CD4-positive, alpha-beta T cell treated with Interleukin-4 for 4 hours (primary cell): ENCODE measurements at regions not wholly inside any gene's neighbourhood (a gene's known extent, or its start where the extent isn't known, plus 50 kb on each side); places are given as distances from the start of the nearest gene placed in this dataset.

Experiments used
- DNase-seq: peaks from one replicate; pipeline ENCODE4 v3.0.0-alpha.2; 2020

DNA sequence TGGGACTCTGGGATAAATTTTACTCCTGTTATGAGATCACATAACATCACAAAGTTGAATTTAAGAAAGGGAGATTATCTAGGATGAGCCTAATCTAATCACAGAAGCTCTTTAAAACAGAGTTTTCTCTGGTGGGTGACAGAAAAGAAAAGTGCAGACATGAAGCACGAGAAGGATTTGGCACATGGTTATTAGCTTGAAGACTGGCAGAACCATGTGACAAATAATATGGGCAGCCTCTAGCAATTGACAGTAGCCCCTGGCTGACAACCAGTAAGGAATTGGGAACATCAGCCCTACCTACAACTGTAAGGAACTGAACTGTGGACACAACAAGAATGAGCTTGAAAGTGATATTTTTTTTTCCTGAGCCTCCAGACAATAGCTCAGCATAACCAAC, 243.1 kb downstream of the HTR1A start:
- no peak for DNase-seq

DNA sequence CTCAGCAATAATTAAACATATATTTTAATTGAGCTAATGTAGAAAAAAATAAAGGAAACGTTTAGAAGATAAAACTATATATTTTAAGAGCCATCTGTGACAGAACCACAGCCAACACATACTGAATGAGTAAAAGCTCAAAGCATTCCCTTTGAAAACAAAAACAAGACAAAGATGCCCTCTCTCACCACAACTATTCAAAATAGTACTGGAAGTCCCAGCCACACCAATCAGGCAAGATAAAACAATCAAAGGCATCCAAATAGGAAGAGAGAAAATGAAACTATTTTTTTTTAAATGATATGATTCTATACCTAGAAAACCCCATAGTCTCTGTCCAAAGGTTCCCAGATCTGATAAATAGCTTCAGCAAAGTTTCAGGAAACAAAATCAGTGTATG, 262.0 kb downstream of the HTR1A start:
- DNase-seq: no peak

DNA sequence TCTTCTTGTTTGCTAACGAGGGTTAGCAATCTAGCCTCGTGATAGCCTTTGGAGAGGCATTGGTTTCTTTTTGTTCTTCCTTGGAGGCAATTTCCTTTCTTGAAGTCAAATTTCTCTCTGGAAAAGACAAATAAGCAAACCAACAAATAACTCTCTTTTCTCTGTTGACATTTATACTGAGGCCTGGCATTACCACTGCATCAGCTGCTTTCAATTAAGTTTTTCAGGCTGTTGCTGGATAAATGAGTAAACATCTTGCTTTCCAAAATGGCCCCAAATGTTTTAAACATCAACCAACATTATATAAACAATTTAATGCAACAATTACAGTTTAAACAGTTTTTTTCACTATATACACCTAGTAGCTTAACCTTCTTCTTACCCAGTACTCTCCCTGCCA, 264.4 kb downstream of the HTR1A start:
- DNase-seq: no peak

DNA sequence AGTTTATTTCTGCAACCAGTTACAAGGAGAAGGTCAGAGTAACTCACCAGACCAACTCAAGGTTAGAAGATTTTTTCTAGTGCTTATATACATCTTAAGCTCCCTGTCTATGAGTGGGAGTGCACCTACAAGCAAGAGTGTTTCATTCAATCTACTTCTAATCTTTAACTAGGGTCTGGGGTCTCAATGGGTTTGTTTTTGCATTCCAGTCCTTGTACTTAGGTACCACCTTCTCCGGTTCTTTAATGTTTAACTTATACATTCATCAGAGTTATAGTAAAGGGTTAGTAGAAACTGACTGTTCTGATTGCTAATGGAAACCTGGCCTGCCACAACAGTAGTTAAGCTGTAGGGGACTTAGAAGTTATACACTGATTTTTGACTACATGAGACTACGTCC, 271.7 kb downstream of the HTR1A start:
- DNase-seq: no peak

DNA sequence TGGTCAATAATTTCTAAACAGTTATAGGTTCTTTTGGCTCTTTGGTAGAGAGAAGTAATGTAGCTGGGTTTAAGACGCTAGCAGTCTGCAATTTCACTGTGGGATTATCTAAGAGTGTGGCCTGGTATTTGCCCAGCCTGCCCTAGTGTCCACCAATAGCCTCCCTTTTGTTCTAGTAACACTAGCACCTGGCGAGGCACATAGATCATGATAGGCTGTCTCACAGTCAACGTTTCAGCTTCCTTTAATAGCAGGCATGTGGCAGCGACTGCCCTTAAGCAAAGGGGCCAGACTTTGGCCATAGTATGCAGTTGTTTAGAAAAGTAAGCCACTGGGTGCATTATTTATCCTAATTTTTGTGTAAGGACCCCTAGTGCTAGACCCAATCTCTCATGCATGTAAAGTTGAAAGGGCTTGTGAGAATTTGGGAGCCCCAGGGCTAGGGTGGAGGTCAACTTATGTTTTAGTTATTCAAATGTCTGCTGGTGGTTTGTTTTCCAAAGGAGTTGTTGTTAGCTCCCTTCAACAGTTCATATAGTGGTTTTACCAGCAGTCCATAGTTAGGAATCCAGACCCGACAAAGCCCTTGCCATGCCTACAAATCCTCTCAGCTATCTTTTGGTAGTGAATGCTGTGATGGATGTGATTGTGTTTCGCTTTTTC, 274.3 kb downstream of the HTR1A start:
- no peak for DNase-seq

DNA sequence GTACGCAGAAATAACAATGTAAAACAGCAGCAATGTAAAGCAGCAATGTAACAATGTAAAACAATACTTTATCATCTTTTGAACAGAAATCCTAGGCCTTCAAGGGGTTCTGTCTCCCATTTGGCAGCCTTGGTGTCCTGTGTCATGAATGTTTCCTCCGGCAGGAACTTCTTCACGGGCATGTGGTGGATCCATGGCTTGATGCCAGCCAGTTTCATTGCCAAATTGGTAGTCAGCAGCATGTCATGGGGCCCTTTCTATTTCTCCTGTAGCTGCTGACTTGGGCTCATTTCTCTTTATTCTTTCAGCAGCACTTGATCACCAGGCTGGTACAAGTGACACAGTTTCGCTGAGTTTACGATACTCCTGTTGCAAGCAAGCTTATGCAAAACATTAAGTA, 275.3 kb downstream of the HTR1A start:
- DNase-seq: no peak

DNA sequence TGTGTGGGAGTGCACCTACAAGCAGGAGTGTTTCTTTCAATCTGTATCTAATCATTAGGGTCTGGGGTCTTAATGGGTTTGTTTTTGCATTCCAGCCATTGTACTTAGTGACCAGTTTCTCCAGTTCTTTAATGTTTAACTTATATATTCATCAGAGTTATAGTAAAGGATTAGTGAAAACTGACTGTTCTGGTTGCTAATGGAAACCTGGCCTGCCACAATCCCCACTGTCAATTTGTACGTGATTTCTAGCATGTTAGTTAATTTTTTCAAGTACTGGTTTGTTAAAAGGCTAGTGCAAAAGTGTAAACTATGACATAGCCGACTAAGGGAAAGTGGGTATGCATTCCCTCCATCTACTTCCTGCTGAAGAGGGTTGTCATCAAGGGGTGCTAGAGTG, 276.1 kb downstream of the HTR1A start:
- DNase-seq: no peak

DNA sequence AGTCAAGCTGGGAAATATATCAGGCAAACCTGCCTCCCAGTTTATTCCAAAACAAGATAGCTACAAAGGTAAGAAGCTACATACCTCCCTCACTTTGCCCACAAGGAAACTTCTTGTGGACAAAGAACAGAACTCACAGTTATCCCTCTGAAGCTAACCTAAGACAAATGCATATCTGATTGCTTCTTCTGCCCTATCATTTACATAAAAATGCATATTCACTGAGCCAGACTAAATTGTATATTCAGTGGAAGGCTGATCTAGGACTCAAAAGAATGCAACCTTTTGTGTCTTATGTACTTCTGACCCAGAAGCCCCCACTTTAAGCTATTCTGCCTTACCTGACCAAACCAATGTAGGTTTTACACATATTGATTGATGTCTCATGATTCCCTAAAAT, 276.8 kb downstream of the HTR1A start:
- DNase-seq: no peak

DNA sequence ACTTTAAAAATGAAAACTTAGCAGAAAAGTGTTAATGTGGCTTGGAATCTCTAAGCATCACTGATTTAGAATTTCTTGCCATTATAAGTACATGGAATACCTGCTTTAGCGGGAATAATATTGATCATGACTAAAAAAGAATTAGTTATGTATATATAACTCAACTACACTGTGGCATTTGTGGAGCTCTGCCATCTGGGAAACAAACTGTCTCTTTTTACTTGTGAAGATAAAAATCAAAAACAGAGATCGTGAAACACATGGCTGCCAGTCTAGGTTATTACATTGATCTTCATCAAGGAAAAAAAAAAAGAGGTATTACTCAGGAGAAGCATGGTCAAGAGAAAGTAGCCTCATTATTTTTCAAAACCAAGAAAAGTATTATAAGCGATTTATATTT, 287.4 kb downstream of the HTR1A start:
- no peak for DNase-seq

DNA sequence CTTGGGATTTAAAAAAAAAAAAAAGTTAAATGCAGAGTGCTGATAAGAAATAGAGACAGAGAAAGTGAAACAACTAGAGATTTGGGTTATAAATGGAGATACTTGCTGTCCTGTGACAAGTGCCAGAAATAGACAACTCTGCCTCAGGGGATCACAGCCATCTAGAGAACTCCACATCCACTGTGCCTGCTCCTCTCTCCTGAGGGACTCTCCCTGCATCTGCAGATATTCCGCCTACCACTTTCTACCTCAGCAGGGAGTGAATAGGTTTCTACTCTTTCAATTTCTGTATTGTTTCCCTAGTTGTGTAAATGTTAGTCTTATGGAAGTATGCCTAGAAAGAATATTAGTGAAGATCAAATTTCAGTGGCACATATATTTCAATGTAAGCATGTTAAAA, 307.2 kb downstream of the HTR1A start:
- no peak for DNase-seq

DNA sequence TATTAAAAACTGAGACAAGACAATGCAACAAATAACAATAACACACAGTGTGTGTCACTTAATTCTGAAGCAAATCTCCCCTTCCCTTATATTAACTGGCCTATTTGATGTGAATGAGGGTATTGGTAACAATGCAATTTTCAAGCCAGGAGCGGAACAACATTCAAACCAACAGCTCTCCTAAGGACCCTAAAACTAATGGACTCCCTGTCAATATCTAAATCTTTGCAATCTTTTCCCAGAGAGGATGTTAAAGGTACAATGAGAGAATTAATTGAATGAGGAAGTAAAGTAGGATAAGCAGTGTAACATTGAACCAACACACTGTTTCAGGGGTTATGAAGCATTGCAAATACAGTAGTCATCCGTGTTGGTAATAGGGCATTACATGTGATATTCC, 311.7 kb downstream of the HTR1A start:
- no peak for DNase-seq

DNA sequence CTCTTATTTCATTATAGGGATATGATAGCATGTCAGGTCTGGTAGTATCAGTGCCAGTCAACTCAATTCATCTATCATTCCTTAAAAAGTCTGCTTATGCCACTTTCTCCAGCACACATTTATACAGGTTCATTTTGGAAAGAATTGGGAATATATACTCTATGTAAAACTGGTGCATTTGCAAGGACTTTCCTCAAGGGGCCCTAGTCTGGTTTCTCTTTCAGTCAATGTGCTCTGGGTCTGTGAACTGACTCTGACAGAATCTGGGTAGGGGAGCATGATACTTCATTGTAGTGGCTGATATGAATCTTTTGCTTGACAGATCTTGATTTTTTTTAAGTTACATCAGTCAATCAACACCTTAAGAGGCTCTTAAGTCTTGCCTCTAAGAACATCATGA, 313.9 kb downstream of the HTR1A start:
- DNase-seq: no peak

DNA sequence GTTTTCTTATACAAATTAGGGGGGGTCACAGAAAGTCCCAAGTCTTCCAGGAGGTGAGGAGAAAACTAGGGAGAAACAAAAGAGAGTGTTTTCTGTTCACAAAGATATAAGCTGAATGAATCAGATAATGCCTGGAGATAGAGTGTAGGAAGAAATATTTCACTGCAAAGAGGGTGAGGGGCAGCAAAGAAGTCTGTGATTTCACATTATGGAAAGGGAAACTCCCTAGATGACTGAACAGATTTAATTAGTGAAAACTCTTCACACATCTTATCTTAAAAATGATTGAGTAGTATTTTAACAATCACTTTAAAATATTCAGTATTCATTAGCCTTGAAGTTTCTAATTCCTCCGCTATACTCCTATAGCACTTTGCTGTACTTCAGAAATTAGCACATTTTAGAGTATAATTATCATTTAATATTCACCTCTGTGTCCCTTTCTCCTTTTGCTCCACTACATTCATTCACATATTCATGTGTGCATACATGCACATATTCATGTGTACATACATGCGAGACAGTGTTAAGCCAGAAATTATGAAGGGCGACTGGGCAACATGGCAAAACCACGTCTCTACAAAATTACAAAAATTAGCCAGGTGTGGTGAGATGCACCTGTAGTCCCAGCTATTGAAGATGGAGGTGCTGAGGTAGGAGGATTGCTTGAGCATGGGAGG, 332.2 kb downstream of the HTR1A start:
- no peak for DNase-seq

DNA sequence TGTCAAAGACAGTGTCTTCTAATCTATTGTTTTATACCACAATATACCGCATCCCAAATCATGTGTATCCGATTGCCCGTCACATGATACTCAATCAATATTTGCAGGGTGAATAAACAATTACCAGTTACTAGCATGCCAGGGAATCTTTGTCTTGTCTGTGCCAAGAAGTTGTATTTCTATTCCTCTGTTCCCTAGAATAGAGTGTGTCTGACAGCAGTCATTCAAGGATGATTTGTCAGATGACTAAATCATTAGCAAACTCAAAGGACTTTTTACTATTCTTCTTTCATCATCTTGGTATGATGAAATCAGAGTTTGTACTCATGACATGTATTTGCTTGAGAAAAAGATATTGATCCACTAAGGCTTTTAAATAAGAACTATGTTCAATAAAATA, 348.8 kb downstream of the HTR1A start:
- no peak for DNase-seq

DNA sequence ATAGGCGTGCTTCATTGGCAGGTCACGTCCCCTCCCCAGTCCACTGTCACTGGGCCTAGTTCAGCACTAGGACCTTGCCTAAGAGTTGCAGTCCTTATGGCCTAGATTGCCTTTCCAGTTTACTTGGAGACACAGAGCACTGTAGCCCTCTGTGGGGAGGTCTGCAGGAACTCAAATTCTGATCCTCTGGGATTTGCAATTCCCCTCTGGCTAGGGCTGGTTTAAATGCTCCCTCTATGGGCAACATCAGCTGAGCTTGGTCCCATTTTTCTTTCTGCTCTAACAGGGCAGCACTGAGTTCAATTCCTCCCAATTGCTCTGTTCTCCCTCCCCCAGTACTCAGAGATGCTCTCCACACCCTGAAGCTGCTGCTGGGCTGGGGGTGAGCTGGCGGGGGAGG, 358.2 kb downstream of the HTR1A start:
- DNase-seq: no peak

DNA sequence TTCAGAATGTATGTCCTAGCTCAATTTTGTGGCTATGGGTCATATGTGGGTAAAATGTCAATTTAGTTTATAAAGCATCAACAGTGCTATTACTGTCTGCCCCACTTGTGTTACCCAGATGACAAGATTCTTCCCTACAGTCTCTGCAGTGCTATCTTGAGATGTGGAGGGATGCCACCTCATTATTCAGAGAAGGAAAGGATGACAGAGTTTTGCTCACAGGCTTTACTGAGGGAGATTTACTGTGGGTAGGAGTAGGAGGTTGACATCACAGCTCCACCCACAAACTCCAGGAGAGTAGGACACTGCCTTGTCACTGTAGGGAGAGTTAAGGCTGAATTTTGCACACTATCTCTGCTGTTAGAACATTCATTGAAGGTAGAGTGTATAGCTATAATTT, 359.3 kb downstream of the HTR1A start:
- no peak for DNase-seq

DNA sequence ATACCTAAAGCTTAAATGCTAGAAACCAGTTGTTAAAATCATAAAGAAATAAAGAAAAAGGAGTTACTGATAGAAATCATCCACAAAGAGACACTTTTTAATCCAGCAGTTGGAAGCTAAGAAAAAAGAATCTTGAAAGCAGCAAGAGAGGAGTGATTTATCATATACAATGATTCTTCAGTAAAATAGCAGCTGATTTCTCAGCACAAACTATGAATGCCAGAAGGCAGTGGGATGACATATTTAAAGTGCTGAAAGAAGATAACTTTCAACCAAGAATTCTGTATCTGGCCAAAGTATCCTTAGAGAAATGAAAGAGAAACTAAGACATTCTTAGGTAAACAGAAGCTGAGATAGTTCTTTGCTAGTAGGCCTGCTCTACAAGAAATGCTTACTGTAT, 366.0 kb downstream of the HTR1A start:
- no peak for DNase-seq

DNA sequence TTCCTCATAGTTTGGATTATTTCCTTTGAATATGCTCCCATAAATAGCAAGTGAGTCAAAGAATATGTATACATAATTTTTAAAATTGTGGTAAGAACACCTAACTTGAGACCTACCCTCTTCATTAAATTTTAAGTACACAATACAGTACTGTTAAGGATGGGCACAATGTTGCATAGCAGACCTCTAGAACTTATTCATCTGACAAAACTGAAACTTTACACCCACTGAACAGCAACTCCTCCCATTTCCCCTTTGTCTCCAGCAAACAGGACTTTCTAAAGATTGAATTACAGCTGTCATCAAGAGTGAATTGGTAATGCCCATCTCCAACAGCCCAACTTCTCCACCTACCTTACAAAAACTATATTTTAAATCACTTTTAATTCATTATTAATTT, 388.9 kb downstream of the HTR1A start:
- no peak for DNase-seq

DNA sequence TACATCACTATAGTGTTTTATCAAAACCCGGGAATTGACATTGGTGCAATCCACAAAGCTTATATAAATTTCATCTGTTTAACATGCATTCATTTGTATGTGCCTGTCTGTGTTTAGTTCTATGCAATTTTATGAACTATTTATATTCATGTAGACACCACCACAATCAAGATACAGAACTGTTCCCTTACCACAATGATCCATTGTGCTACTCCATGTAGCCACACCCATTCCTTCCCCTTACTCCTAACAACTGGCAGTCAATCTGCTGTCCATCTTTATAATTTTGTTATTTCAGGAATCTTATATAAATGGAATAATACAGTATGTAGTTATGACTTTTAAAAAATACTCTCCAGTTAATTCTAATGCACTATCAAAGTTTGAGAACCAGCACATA, 389.5 kb downstream of the HTR1A start:
- no peak for DNase-seq

DNA sequence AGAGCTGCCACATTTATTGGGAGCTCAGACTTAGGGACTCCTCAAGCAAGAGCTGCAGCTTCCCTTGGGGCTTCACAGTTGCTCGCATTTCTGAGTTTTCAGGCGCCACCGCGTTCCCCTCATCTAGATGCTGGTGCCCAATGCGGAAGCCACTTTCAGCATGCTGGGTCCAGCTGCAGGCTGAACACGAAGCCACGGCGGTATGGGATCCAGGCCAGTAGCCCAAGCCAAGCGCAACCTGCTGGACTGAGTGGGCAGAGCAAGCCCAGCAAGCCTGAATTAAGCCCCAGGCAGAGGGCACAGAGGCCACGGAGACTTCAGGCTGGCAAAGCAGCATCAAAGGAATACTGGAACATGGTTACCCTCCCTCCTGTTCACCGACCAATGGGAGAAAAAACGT, 391.5 kb downstream of the HTR1A start:
- DNase-seq: no peak

DNA sequence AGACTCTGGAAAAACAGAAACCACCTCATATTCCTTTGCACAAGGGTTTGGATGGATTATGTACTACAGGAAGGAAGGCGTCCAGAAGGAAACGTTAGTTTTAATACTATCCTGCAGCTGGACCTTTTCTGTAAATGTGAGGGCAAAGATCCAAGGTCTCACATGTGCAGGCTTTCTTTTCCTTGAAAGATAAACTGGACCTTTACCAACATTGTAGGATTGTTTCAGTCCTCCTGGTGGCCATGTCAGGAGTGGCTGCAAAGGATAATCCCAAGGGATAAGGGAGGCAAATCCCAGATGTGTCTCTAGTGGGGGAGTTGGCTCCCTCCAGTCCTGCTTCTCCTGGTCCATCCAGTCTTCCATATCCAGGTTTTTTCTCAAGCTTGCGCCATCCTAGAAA, 397.5 kb downstream of the HTR1A start:
- no peak for DNase-seq

DNA sequence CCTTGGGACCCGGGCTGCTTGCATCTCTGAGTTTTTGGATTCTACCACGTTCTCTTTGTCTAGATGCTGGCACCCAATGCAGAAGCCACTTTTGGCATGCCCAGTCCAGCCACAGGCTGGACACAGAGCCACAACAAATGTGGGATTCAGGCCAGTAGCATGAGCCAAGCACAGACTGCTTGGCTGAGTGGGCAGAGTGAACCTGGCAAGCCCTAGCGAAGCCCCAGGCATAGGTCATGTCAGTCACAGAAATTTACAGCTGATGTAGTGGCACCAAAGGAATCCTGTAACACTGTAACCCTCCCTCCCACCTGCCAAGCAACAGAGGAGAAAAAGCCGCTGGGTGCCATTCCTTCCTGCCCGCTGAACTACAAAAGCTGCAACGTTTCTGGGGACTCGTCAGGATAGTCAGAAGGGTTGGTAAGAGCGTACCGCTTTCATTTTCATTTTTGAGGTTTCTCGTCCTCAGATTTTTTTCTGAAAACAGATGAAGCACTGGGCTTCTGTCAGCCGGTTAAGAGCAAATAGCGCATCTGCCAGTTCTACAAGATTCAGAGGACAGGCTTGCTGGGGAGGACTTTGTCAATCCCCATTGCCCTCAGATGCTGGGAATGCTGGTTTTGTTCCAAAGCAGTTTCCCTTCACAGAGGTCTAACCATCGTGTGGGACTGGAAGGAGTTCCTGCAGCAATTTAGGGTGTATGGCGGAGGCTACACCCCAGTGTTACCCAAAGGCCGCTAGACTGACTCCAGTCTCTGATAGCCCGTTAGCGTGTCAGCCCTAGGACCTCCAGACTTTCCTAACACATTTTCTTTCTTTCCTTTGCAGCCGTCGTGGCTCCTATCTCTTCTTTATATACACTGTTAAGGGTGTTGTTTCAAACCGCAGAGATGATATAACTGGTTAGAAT, 399.0 kb downstream of the HTR1A start:
- DNase-seq: no peak

DNA sequence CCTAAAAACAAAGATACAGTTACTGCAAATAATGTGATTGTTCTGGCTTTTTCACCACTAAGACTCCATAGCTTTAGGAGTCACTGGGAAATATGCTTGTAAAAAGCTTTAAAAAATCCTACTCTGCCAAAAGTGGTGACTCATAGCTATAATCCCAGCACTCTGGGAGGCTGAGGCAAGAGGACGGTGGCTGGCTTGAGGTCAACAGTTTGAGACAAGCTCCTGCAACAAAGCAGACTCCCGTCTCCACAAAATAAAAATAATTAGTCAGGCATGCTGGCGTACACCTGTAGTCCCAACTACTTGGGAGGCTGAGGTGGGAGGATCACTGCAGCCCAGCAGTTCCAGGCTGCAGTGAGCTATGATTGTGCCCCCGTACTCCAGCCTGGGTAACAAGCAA, 406.4 kb downstream of the HTR1A start:
- no peak for DNase-seq

DNA sequence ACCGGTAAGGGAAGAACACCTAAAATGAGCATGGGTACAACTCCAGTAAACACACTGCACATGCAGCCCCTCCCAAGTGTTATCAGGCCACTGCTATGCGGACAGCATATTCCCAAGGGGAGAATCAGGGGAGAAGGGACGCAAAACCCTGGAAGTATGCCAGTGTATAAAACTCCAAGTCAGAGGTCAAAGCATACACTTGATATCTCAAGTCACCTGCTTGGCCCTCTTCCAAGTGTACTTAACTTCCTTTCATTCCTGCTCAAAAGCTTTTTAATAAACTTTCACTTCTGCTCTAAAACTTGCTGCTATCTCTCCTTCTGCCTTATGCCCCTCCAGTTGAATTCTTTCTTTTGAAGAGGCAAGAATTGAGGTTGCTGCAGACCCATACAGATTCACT, 408.1 kb downstream of the HTR1A start:
- DNase-seq: no peak
